K562 (cell line): ENCODE measurements at regions not wholly inside any gene's neighbourhood (a gene's known extent, or its start where the extent isn't known, plus 50 kb on each side); places are given as distances from the start of the nearest gene placed in this dataset.

Source experiments
- ATAC-seq: fragments of 200-7000 bp; cut with Tn5 transposase; 3 replicates; pipeline ENCODE4 v1.9.1; 2020; ENCODE audit warnings: moderate library complexity
- BruUV-seq: library from RNA; stranded (reverse); fragments of 400-500 nt; replicated peaks from 2 replicates; lab custom pipeline; 2021; lab: Mats Ljungman, UMichigan
- CTCF ChIA-PET: fragments of 300-600 bp; formaldehyde crosslinking; extraction: SDS; loops from one replicate; lab custom pipeline; 2021; ENCODE audit warnings: low intra/inter-chr PET ratio; lab: Yijun Ruan, JAX
- POLR2A ChIA-PET: fragments of 300-600, 350-650 bp; sonication (Branson Sonifier 250); formaldehyde crosslinking; extraction: SDS; loops from one replicate; lab custom pipeline; 2021; ENCODE audit warnings: antibody characterized with exemption, inconsistent platforms; lab: Yijun Ruan, JAX
- DNase-seq, 4 experiments: peaks; one replicate each; pipeline versions ENCODE4 v3.0.0 to v3.0.0-alpha.2; 2011 to 2018; ENCODE audit warnings: low spot score in 3 of 4, mixed read lengths in 3 of 4; ENCODE audit errors: extremely low read depth in 1 of 4
- FAIRE-seq: peaks from 2 replicates; lab custom pipeline; 2011; peaks lifted over from hg19 to GRCh38; lab: Jason Lieb, UNC
- H2AFZ ChIP-seq: 2 replicates; pipeline ENCODE4 v1.6.0; 2011; ENCODE audit warnings: low read depth, low read length, control low read depth, inconsistent platforms
- H3K27ac ChIP-seq: fragments of 200-600 bp; 3 replicates; pipeline ENCODE4 v1.8.0; 2011; ENCODE audit warnings: low read depth, mild to moderate bottlenecking, control low read depth, inconsistent platforms, low read length, moderate library complexity, mixed read lengths; ENCODE audit errors: extremely low read depth
- H3K27me3 ChIP-seq, 2 experiments: fragments of 300-600 bp in 1 of 2; 2 replicates in 1 of 2; 3 replicates in 1 of 2; pipeline versions ENCODE4 v1.6.0 to v1.8.0; 2011; ENCODE audit warnings: inconsistent platforms in 2 of 2, low read length in 2 of 2, mild to moderate bottlenecking in 1 of 2, mixed read lengths in 1 of 2, moderate library complexity in 1 of 2; ENCODE audit not compliant: control insufficient read depth in 2 of 2, insufficient read depth in 2 of 2
- H3K36me3 ChIP-seq: fragments of 300-600 bp; 3 replicates; pipeline ENCODE4 v1.8.0; 2011; ENCODE audit warnings: mild to moderate bottlenecking, low read length, inconsistent platforms; ENCODE audit not compliant: control insufficient read depth, insufficient read depth
- H3K4me1 ChIP-seq, 2 experiments: fragments of 200-600 bp in 1 of 2; replicated peaks in 1 of 2; 2 replicates in 1 of 2; 3 replicates in 1 of 2; pipeline versions ENCODE4 v1.5.1 to v1.8.0; 2011; ENCODE audit warnings: inconsistent platforms in 2 of 2, low read length in 2 of 2, mild to moderate bottlenecking in 1 of 2, mixed read lengths in 1 of 2, moderate library complexity in 1 of 2; ENCODE audit not compliant: control insufficient read depth in 2 of 2, insufficient read depth in 2 of 2
- H3K4me2 ChIP-seq: 2 replicates; pipeline ENCODE4 v1.6.1; 2011; ENCODE audit warnings: low read length, control low read depth, inconsistent platforms, mixed read lengths; ENCODE audit not compliant: insufficient read depth
- H3K4me3 ChIP-seq: fragments of 200-600 bp; sonication (generic), shearing (Covaris generic); 2 replicates; pipeline ENCODE4 v1.5.1; 2016; ENCODE audit warnings: control low read depth, inconsistent platforms
- H3K79me2 ChIP-seq: fragments of 200-600 bp; 3 replicates; pipeline ENCODE4 v1.8.0; 2011; ENCODE audit warnings: low read length, inconsistent platforms; ENCODE audit not compliant: control insufficient read depth, insufficient read depth
- H3K9ac ChIP-seq, 2 experiments: 2 replicates each; pipeline versions ENCODE4 v1.6.0 to v1.6.1; 2011; ENCODE audit warnings: low read depth in 2 of 2, low read length in 2 of 2, control low read depth in 1 of 2, inconsistent platforms in 1 of 2, mild to moderate bottlenecking in 1 of 2, mixed read lengths in 1 of 2; ENCODE audit not compliant: insufficient read depth in 1 of 2
- H3K9me1 ChIP-seq: one replicate; pipeline ENCODE4 v1.6.0; 2011; ENCODE audit warnings: inconsistent platforms, mild to moderate bottlenecking, low read length, moderate library complexity; ENCODE audit not compliant: control insufficient read depth, insufficient read depth
- H3K9me3 ChIP-seq: replicated peaks from 2 replicates; pipeline ENCODE4 v1.5.1; 2011; ENCODE audit warnings: low read depth, low read length, inconsistent platforms; ENCODE audit not compliant: control insufficient read depth, insufficient read depth
- H4K20me1 ChIP-seq: replicated peaks from 2 replicates; pipeline ENCODE4 v1.6.1; 2011; ENCODE audit warnings: low read length, inconsistent platforms, mixed read lengths; ENCODE audit not compliant: control insufficient read depth, insufficient read depth
- BRF2 ChIP-seq: IDR thresholded peaks from 3 replicates; pipeline ENCODE4 v1.6.1; 2011; ENCODE audit warnings: borderline replicate concordance, mild to moderate bottlenecking; ENCODE audit not compliant: insufficient read length, insufficient read depth
- MGA ChIP-seq: fragments of 450-650 bp; IDR thresholded peaks from 2 replicates; pipeline ENCODE4 v1.6.1; 2016; ENCODE audit warnings: mild to moderate bottlenecking, moderate library complexity
- RFX5 ChIP-seq: IDR thresholded peaks from 2 replicates; pipeline ENCODE4 v1.6.1; 2011; ENCODE audit warnings: low read depth, mild to moderate bottlenecking, improper control_type of control experiment, low read length
- SIN3B ChIP-seq: fragments of 450-650 bp; IDR thresholded peaks from 2 replicates; pipeline ENCODE4 v1.6.1; 2017; ENCODE audit warnings: low read depth, mild to moderate bottlenecking, moderate library complexity
- SMARCB1 ChIP-seq: IDR thresholded peaks from 2 replicates; pipeline ENCODE4 v1.6.1; 2011; ENCODE audit warnings: improper control_type of control experiment, low read depth; ENCODE audit not compliant: insufficient read length
- WGBS: fragments of 100-300 bp; shearing (Covaris generic); methylation state at CpG from one replicate; pipeline ENCODE4 v1.1.6; 2016; ENCODE audit warnings: low coverage, mixed read lengths; ENCODE audit not compliant: insufficient coverage; ENCODE audit errors: missing lambda C conversion rate; 5-methylcytosine and 5-hydroxymethylcytosine counted together
- in situ Hi-C: fragments of 300-500 bp; cut with MboI; formaldehyde crosslinking; loops from 4 replicates; pipeline ENCODE4 v1.15.0; 2018; ENCODE audit warnings: inconsistent platforms, mixed read lengths
- intact Hi-C: fragments of 100-400 bp; cut with micrococcal nuclease; formaldehyde crosslinking; loops from 2 replicates; pipeline ENCODE4 v1.14.2; 2022

DNA sequence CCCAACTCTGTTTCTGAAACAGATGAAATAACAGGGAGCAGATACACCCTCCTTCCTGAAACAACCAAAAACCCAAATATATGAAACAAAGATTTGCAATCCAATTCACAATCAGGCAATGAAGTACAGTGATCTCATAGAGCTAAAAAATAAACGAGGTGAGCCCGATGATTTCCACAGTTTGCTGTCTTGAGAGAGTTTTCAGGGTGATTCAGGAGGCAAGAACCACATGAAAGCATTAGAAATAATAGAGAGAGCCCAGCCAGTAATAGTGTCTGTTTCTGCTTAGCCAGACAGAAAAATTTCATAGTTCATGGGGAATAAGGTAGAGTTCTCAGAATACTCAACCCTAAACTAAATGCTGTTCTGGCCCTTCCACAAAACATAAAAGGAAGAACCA, 296.2 kb downstream of the PDHA2 start:
- Histone ChIP-seq H4K20me1 (no peaks in the 10 kb centered on the region), H3K27ac (no peak overlapping the region), H3K79me2 (no peaks in the 10 kb centered on the region), H2AFZ (no peak overlapping the region), H3K9me1 (no peaks in the 10 kb centered on the region), H3K9me3 (no peaks in the 10 kb centered on the region), H3K27me3 (no peaks in the 10 kb centered on the region), H3K9ac (no peak overlapping the region), H3K4me2 (no peak overlapping the region), H3K4me1 (no peaks in the 10 kb centered on the region), H3K4me3 (no peak overlapping the region), H3K36me3 (no peaks in the 10 kb centered on the region)
- DNase-seq (no peak), FAIRE-seq (no peak), ATAC-seq (no peak)
- intact Hi-C loops (no loop called here), in situ Hi-C loops (no loop called here)
- no TSS peak for BruUV-seq
- CTCF ChIA-PET = no interaction called here
- POLR2A ChIA-PET = no interaction called here
- 0% methylated on average over 2 of the region's 2 CpGs for WGBS
- TF ChIP-seq BRF2 (no peak), SIN3B (no peak), MGA (no peak), RFX5 (no peak), SMARCB1 (no peak)
